Heart left ventricle (tissue), 16 donors: ENCODE measurements at regions not wholly inside any gene's neighbourhood (a gene's known extent, or its start where the extent isn't known, plus 50 kb on each side); places are given as distances from the start of the nearest gene placed in this dataset.
"Not testable (repeated sequence)": the region's sequence is repeated elsewhere in the genome, so short reads cannot be mapped to it uniquely, and the experiment has no call there.

Experiments used
- ATAC-seq, 4 donors: fragments of 200-7000 bp; cut with Tn5 transposase; one replicate each; pipeline ENCODE4 v1.9.1; 2020 to 2022; ENCODE audit warnings: moderate library complexity in 4 of 4, mild to moderate bottlenecking in 3 of 4, moderate number of reproducible peaks in 1 of 4
- DNase-seq, 5 donors: peaks; one replicate each; pipeline ENCODE4 v3.0.0-alpha.2; 2020
- H3K27ac ChIP-seq, 12 donors: fragments of 200-600 bp; sonication (generic) in 4 of 12; one replicate each; pipeline versions ENCODE4 v1.5.0 to v1.8.0; 2016 to 2022; ENCODE audit warnings: mild to moderate bottlenecking in 2 of 12
- H3K27me3 ChIP-seq, 9 donors: fragments of 200-600 bp; sonication (generic) in 2 of 9; one replicate each; pipeline versions ENCODE4 v1.5.1 to v1.8.0; 2016 to 2022; ENCODE audit warnings: mild to moderate bottlenecking in 3 of 9
- H3K36me3 ChIP-seq, 9 donors: fragments of 200-600 bp; sonication (generic) in 2 of 9; one replicate each; pipeline versions ENCODE4 v1.5.0 to v1.8.0; 2018 to 2022; ENCODE audit warnings: mild to moderate bottlenecking in 2 of 9
- H3K4me1 ChIP-seq, 12 donors: fragments of 200-600 bp; sonication (generic) in 4 of 12; one replicate each; pipeline versions ENCODE4 v1.5.0 to v1.8.0; 2016 to 2022; ENCODE audit warnings: mild to moderate bottlenecking in 3 of 12
- H3K4me3 ChIP-seq, 12 donors: fragments of 200-600 bp; sonication (generic) in 4 of 12; one replicate each; pipeline versions ENCODE4 v1.5.0 to v1.8.0; 2017 to 2022; ENCODE audit warnings: mild to moderate bottlenecking in 9 of 12, moderate library complexity in 4 of 12
- H3K9me3 ChIP-seq, 12 donors: fragments of 200-600 bp; sonication (generic) in 4 of 12; one replicate each; pipeline versions ENCODE4 v1.5.0 to v1.8.0; 2016 to 2022; ENCODE audit warnings: mild to moderate bottlenecking in 1 of 12
- POLR2A ChIP-seq, 2 donors: fragments of 450-650 bp; IDR thresholded peaks; one replicate each; pipeline ENCODE4 v1.6.1; 2017; ENCODE audit warnings: antibody characterized with exemption in 2 of 2, mild to moderate bottlenecking in 2 of 2, moderate library complexity in 2 of 2
- WGBS, 4 donors: extraction: QIAGEN DNeasy Blood & Tissue Kit in 2 of 4; methylation state at CpG; one replicate each; pipeline versions ENCODE4 v1.1.5 to v1.1.7; 2013 to 2018; 5-methylcytosine and 5-hydroxymethylcytosine counted together
- intact Hi-C, 10 donors: fragments of 100-400 bp; cut with DNase I; formaldehyde crosslinking; loops; one replicate each; pipeline versions ENCODE4 v1.11.1 to v1.14.2; 2022
- TF ChIP-seq, protein P1 (sequence below), 12 donors: fragments of 200-600 bp; sonication (generic) in 4 of 12; IDR thresholded peaks; one replicate each; pipeline versions ENCODE4 v1.5.0 to v1.8.0; 2018 to 2022; ENCODE audit warnings: antibody characterized with exemption in 12 of 12, mild to moderate bottlenecking in 5 of 12
- donor health status: ischemic (EF 13 %, LVEDD 7.1; RV severe dilation, severe dysfunction).
- donor health status: healthy with polysubstance abuse.
- donor health status: DM: no; HTN: yes; CAD: no.
- donor health status: DM: no; HTN: no; CAD: no.
- donor health status: ischemic (EF 25% LVEDD 6.9; RV normal size, moderate dysfunction).
- donor health status: ischemic (EF 25% LVEDD 5.7; RV mildly dilated, moderate dysfunction).
- donor health status: healthy.
- donor health status: DM: yes; HTN: yes; CAD: no.
- donor health status: ischemic (EF 35%, LVEDD 5.7; RV mildly dilated, moderate dysfunction).
- donor health status: nonischemic (EF 11% LVEDD 7.7; RV severe dilation, severe dysfunction).
- donor health status: DM: yes; HTN: yes; CAD: no.
- donor health status: PGD.
- donor health status: ischemic (EF 29% LVEDD 5.4; RV normal size, mild dysfunction).
- donor health status: nonischemic (EF 23%, LVEDD 6.1; RV moderate dilation, normal function).

DNA sequence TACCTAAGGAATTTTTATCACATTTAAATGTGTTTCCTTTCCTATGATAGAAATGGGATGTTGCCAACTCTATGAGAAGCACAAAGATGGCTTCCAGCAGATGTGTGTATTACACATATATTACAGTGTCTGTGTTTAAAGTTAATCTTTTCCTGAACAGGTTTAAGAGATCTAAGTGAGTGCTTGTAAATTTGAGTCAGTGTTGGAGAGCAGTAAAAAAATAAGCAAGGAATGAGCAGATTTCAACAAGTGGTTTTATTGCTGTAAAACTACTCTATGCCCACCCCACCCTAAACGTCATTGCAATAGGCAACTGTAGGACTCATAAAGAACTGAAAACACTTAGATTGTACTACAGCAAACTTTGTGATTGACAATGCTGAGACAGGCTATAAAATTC lies 248.7 kb downstream of the KLF5 start:
- H3K27ac ChIP-seq: no peak overlapping the region
- ATAC-seq: no peak
- TF ChIP-seq, protein P1, sequence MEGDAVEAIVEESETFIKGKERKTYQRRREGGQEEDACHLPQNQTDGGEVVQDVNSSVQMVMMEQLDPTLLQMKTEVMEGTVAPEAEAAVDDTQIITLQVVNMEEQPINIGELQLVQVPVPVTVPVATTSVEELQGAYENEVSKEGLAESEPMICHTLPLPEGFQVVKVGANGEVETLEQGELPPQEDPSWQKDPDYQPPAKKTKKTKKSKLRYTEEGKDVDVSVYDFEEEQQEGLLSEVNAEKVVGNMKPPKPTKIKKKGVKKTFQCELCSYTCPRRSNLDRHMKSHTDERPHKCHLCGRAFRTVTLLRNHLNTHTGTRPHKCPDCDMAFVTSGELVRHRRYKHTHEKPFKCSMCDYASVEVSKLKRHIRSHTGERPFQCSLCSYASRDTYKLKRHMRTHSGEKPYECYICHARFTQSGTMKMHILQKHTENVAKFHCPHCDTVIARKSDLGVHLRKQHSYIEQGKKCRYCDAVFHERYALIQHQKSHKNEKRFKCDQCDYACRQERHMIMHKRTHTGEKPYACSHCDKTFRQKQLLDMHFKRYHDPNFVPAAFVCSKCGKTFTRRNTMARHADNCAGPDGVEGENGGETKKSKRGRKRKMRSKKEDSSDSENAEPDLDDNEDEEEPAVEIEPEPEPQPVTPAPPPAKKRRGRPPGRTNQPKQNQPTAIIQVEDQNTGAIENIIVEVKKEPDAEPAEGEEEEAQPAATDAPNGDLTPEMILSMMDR (IDR thresholded peaks at IDR 0.05): no peak
- no peak for TF ChIP-seq POLR2A (IDR thresholded peaks at IDR 0.05)
- H3K27me3 ChIP-seq: no peaks in the 10 kb centered on the region
- DNase-seq: no peak
- WGBS, 4 donors: 65 to 89% (median 87%) methylated on average over 1 of the region's 1 CpG
- H3K4me3 ChIP-seq: no peak overlapping the region
- H3K4me1 ChIP-seq: no peaks in the 10 kb centered on the region
- no peaks in the 10 kb centered on the region for H3K36me3 ChIP-seq
- peaks cover 0 to 10% (median 0%) of the 10 kb centered on the region in 12 donors for H3K9me3 ChIP-seq
- intact Hi-C loops: no loop called here

DNA sequence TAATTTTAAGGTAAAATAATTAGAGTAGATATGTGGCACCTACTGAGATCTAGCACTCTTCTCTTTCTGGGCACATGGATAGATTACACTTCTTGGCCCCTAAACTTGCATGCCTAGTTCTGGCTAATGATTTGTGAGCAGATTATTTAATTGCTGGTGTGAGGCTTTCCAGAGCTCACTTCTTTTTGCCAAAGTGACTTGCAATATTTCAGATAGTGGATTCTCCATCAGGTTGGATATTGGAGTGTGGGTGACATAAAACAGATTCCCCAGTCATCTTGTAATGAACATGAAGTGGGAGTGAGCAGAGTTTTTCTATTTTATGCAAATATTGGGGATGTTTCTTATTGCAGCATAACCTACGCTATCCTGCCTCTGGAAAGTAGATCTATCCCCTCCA lies 247.9 kb downstream of the KLF5 start:
- Histone ChIP-seq H3K4me3 (no peak overlapping the region), H3K36me3 (no peaks in the 10 kb centered on the region), H3K27me3 (no peaks in the 10 kb centered on the region), H3K4me1 (no peaks in the 10 kb centered on the region), H3K9me3 (peaks cover 0 to 10% (median 0%) of the 10 kb centered on the region in 12 donors), H3K27ac (no peak overlapping the region)
- TF ChIP-seq POLR2A (IDR thresholded peaks at IDR 0.05): no peak
- intact Hi-C loops: no loop called here
- WGBS, 4 donors: 80 to 92% (median 87%) methylated on average over 1 of the region's 1 CpG
- DNase-seq (no peak), ATAC-seq (no peak)

DNA sequence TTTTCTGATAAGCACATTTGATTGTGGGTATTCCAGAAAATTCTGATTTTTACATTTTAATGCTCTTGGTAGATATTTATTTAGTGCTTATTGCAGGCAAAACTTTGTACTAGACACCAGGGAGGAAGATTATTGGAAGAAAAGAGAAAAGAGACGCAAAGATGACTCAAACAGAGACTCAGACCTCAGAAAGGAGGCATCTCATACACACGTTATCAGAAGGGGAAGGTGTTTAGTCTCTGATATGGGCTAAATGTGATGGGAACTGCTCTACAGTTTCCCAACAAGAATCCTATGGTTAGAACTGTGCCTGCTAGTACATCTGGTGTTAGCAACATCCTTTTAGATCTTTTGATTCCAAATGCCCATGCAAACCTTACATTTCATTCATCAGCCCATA lies 245.6 kb downstream of the KLF5 start:
- Histone ChIP-seq H3K9me3 (peaks cover 0 to 10% (median 0%) of the 10 kb centered on the region in 12 donors), H3K27me3 (no peaks in the 10 kb centered on the region), H3K27ac (no peak overlapping the region), H3K4me3 (no peak overlapping the region), H3K4me1 (no peaks in the 10 kb centered on the region), H3K36me3 (no peaks in the 10 kb centered on the region)
- no peak for DNase-seq
- WGBS, 4 donors: 68 to 82% (median 79%) methylated on average over 2 of the region's 2 CpGs
- TF ChIP-seq POLR2A (IDR thresholded peaks at IDR 0.05): no peak
- TF ChIP-seq, protein P1 (IDR thresholded peaks at IDR 0.05): no peak
- no peak for ATAC-seq
- intact Hi-C loops: no loop called here

DNA sequence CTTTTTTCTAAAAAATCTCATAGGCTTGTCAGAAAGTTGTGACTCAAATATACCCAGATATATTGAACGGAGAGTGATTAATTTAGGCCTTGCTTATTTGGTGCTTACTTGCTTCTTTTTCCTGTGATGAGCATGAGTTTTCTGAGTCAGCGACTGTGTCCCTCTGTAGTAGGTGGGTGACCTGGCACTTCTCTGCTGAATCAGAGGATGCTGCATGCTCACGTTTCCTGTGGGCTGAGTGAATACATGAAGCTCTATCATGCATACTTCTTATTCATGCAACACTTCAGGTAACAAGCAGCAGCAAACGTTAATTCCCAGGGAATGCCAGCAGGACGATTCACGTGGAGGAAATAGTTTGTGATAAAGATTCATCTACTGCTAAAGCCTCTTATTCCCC lies 245.0 kb downstream of the KLF5 start:
- Histone ChIP-seq H3K4me3 (no peak overlapping the region), H3K4me1 (no peaks in the 10 kb centered on the region), H3K36me3 (no peaks in the 10 kb centered on the region), H3K9me3 (peaks cover 0 to 10% (median 0%) of the 10 kb centered on the region in 12 donors), H3K27ac (no peak overlapping the region), H3K27me3 (no peaks in the 10 kb centered on the region)
- 54 to 67% (median 61%) methylated on average over 6 of the region's 6 CpGs for WGBS, 4 donors
- TF ChIP-seq POLR2A (IDR thresholded peaks at IDR 0.05): no peak
- TF ChIP-seq, protein P1 (IDR thresholded peaks at IDR 0.05): no peak
- intact Hi-C loops: no loop called here
- ATAC-seq (no peak), DNase-seq (no peak)

DNA sequence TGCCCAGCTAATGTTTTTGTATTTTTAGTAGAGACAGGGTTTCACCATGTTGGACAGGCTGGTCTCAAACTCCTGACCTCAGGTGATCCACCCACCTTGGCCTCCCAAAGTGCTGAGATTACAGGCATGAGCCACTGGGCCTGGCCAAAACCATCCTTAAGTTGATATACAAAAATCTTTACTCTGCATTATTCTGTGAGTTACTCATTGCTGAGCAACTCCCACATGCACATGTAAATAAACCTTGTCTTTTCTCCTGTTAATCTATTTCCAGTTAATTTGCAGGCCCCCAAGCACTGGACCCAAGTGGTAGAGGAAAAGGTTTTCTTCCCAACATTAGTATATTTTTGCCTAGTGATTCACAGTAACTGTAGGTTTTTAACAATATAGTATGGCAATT lies 242.8 kb downstream of the KLF5 start:
- not testable (repeated sequence) for ATAC-seq, H3K9me3 ChIP-seq

More for the DNA sequence above, 242.8 kb downstream of the KLF5 start:
- H3K27ac ChIP-seq, H3K27me3 ChIP-seq, H3K4me3 ChIP-seq, H3K36me3 ChIP-seq, DNase-seq, H3K4me1 ChIP-seq, intact Hi-C loops: not testable (repeated sequence)
